ENCODE measurements at regions not wholly inside any gene's neighbourhood (a gene's known extent, or its start where the extent isn't known, plus 50 kb on each side); places are given as distances from the start of the nearest gene placed in this dataset.

DNA sequence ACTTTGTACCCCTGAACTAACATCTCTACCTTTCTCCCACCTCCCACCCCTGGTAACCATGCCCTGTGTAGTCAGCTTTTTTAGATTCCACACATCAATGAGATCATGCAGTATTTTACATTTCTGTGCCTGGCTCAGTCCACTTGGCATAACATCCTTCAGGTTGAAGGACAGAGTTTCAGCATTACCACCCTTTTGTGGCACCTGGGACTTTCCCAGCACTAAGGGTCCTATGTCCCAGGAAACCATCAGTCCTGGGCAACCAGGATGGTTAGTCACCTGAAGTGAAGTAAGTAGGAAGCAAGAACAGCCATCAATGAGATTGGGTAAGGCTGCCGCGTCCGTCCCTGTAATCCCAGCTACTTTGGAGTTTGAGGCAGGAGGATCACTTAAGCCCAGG, 370.6 kb downstream of the SIPA1L2 start:
- peaks cover 39% of the 10 kb centered on the region for H3K4me1 Mint-ChIP-seq (ENCODE audit: low read depth, unreplicated experiment)
- no TSS peak for BruUV-seq (replicated peaks)
- CTCF ChIA-PET, result interaction anchor here (0.7 kb wide), 1 partner anchor 34 kb away, joined by 3 read pairs; no protein-coding TSS in a partner anchor
- no peak overlapping the region for H3K4me3 ChIP-seq (ENCODE audit: low read depth, low read length)
- peak overlapping the region; percentile 70 for H3K4me3 Mint-ChIP-seq (ENCODE audit: unreplicated experiment)
- TF ChIP-seq, protein P1, sequence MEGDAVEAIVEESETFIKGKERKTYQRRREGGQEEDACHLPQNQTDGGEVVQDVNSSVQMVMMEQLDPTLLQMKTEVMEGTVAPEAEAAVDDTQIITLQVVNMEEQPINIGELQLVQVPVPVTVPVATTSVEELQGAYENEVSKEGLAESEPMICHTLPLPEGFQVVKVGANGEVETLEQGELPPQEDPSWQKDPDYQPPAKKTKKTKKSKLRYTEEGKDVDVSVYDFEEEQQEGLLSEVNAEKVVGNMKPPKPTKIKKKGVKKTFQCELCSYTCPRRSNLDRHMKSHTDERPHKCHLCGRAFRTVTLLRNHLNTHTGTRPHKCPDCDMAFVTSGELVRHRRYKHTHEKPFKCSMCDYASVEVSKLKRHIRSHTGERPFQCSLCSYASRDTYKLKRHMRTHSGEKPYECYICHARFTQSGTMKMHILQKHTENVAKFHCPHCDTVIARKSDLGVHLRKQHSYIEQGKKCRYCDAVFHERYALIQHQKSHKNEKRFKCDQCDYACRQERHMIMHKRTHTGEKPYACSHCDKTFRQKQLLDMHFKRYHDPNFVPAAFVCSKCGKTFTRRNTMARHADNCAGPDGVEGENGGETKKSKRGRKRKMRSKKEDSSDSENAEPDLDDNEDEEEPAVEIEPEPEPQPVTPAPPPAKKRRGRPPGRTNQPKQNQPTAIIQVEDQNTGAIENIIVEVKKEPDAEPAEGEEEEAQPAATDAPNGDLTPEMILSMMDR (IDR thresholded peaks at IDR 0.05; ENCODE audit: insufficient read depth in 1 of 2, low read depth in 1 of 2, low read length in 1 of 2, severe bottlenecking in 1 of 2, unreplicated experiment in 1 of 2), result no peak
- intact Hi-C loops (cut with micrococcal nuclease; ENCODE audit: unreplicated experiment), result no loop called here
- H3K9me3 ChIP-seq, result no peaks in the 10 kb centered on the region
- no peak for DNase-seq
- no peaks in the 10 kb centered on the region for H3K36me3 ChIP-seq (ENCODE audit: control insufficient read depth, insufficient read depth, low read length)
- H3K4me1 ChIP-seq, result peaks cover 32% of the 10 kb centered on the region
- H3K27me3 Mint-ChIP-seq (ENCODE audit: insufficient read depth, unreplicated experiment), result no peaks in the 10 kb centered on the region
- H3K36me3 Mint-ChIP-seq (ENCODE audit: insufficient read depth, unreplicated experiment), result peaks cover 5% of the 10 kb centered on the region
- peaks cover 11% of the 10 kb centered on the region for H3K9me3 Mint-ChIP-seq (ENCODE audit: unreplicated experiment)
- POLR2A ChIA-PET, result interaction anchor here (1.6 kb wide), 1 partner anchor 297 kb away, joined by 4 read pairs; no protein-coding TSS in a partner anchor
- no peaks in the 10 kb centered on the region for H3K27me3 ChIP-seq (replicated peaks; ENCODE audit: control insufficient read depth, insufficient read depth, low read length)
- peak overlapping the region; percentile 84 for H3K27ac Mint-ChIP-seq (ENCODE audit: unreplicated experiment)

DNA sequence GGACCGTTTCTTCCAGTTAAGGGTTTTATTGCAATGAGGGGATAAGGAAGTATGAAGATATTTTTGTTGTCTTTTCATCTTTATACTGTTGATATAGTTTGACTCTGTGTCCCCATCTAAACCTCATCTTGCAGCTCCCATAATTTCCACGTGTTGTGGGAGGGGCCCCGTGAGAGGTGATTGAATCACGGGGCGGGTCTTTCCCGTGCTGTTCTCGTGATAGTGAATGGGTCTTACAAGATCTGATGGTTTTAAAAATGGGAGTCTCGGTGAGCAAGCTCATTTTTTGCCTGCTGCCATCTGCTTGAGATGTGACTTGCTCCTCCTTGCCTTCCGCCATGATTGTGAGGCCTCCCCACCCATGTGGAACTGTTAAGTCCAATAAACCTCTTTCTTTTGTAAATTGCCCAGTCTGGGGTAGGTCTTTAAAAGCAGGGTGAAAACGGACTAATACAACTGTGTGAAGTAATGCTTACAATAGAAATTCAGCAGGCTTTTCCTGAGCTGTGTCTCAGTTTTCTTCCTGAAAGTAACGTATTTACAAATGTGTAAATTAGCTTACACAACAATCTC, 377.3 kb downstream of the SIPA1L2 start:
- Mint-ChIP-seq H3K27me3 (ENCODE audit: insufficient read depth, unreplicated experiment) (no peaks in the 10 kb centered on the region), H3K4me1 (ENCODE audit: low read depth, unreplicated experiment) (peaks cover 6% of the 10 kb centered on the region), H3K4me3 (ENCODE audit: unreplicated experiment) (no peak overlapping the region), H3K27ac (ENCODE audit: unreplicated experiment) (no peak overlapping the region), H3K9me3 (ENCODE audit: unreplicated experiment) (peaks cover 6% of the 10 kb centered on the region), H3K36me3 (ENCODE audit: insufficient read depth, unreplicated experiment) (no peaks in the 10 kb centered on the region)
- H3K27me3 ChIP-seq (replicated peaks; ENCODE audit: control insufficient read depth, insufficient read depth, low read length), result no peaks in the 10 kb centered on the region
- no peak overlapping the region for H3K4me3 ChIP-seq (ENCODE audit: low read depth, low read length)
- no peaks in the 10 kb centered on the region for H3K36me3 ChIP-seq (ENCODE audit: control insufficient read depth, insufficient read depth, low read length)
- no peaks in the 10 kb centered on the region for H3K9me3 ChIP-seq
- DNase-seq, result no peak
- CTCF ChIA-PET, result no interaction called here
- POLR2A ChIA-PET, result no interaction called here
- no peaks in the 10 kb centered on the region for H3K4me1 ChIP-seq
- intact Hi-C loops (cut with micrococcal nuclease; ENCODE audit: unreplicated experiment), result no loop called here
- no TSS peak for BruUV-seq (replicated peaks)
- TF ChIP-seq, protein P1 (IDR thresholded peaks at IDR 0.05; ENCODE audit: insufficient read depth in 1 of 2, low read depth in 1 of 2, low read length in 1 of 2, severe bottlenecking in 1 of 2, unreplicated experiment in 1 of 2), result no peak

- H3K4me1 Mint-ChIP-seq (ENCODE audit: low read depth, unreplicated experiment), result peaks cover 6% of the 10 kb centered on the region
- H3K27me3 Mint-ChIP-seq (ENCODE audit: insufficient read depth, unreplicated experiment), result no peaks in the 10 kb centered on the region
- H3K4me3 Mint-ChIP-seq (ENCODE audit: unreplicated experiment), result no peak overlapping the region
Measured at GRCh38 chr1:232250838-232251237, 379.1 kb downstream of the SIPA1L2 start.

More at GRCh38 chr1:232250838-232251237, 379.1 kb downstream of the SIPA1L2 start:
- no peak overlapping the region for H3K27ac Mint-ChIP-seq (ENCODE audit: unreplicated experiment)
- H3K36me3 ChIP-seq (ENCODE audit: control insufficient read depth, insufficient read depth, low read length), result no peaks in the 10 kb centered on the region
- no peaks in the 10 kb centered on the region for H3K9me3 ChIP-seq
- TF ChIP-seq, protein P1 (IDR thresholded peaks at IDR 0.05; ENCODE audit: insufficient read depth in 1 of 2, low read depth in 1 of 2, low read length in 1 of 2, severe bottlenecking in 1 of 2, unreplicated experiment in 1 of 2), result no peak
- H3K9me3 Mint-ChIP-seq (ENCODE audit: unreplicated experiment), result peaks cover 6% of the 10 kb centered on the region
- no peaks in the 10 kb centered on the region for H3K27me3 ChIP-seq (replicated peaks; ENCODE audit: control insufficient read depth, insufficient read depth, low read length)
- intact Hi-C loops (cut with micrococcal nuclease; ENCODE audit: unreplicated experiment), result no loop called here
- DNase-seq, result no peak
- ChIA-PET POLR2A (no interaction called here), CTCF (no interaction called here)
- no peak overlapping the region for H3K4me3 ChIP-seq (ENCODE audit: low read depth, low read length)
- no peaks in the 10 kb centered on the region for H3K36me3 Mint-ChIP-seq (ENCODE audit: insufficient read depth, unreplicated experiment)
- BruUV-seq (replicated peaks), result no TSS peak
- H3K4me1 ChIP-seq, result no peaks in the 10 kb centered on the region
